Effector CD4-positive, alpha-beta T cell (primary cell): ENCODE measurements at regions not wholly inside any gene's neighbourhood (a gene's known extent, or its start where the extent isn't known, plus 50 kb on each side); places are given as distances from the start of the nearest gene placed in this dataset.

ENCODE experiments used
- DNase-seq: peaks from one replicate; pipeline ENCODE4 v3.0.0-alpha.2; 2020

- no peak for DNase-seq
These were observed 290.8 kb downstream of the EMP1 start for GRCh38 chr12:13487326-13487725.

DNA sequence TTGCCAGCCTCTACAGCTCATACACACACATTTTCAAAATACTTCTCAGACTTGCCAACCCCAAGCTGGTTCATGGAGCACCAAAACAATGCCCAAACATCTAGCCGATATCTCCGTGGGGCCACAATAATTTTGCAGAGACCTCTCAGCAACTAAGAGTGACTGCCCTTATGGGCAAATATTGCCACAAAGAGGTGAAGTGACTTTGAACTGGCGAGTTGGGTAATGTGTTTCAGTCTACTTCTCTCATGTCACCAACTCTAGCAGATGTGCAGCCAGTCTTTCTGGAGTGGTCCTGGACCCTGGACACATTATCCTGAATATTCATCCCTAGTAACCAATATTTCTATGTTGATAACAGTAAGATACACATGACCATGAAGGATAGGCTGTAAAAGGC, 290.3 kb downstream of the EMP1 start:
- no peak for DNase-seq

DNA sequence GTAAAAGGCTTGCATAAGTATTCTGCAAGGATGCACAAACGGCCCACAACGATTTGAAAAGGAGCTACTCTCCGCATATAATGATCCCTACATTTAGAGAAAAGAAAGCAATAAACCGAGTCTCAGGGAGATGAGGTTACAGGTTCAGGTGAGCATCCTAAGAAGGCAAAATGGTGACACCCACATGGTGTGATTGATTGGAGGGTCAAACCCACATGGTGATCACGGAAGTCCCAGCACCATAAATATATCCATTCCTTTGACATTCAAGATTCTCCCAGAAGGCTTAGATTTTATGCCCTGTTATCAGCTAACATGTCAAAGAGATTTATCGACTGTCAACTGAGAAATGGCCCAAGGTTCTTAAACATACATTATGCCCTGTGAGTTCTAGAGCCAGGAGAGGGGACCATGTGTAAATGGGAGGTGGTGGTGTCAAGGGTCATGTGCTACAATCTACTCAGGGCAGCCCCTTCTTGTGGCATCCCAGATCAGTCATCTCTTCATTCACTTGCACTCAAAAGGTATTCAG, 282.2 kb downstream of the EMP1 start:
- no peak for DNase-seq

- DNase-seq: no peak
These were observed 277.9 kb downstream of the EMP1 start for GRCh38 chr12:13474381-13474780.

DNA sequence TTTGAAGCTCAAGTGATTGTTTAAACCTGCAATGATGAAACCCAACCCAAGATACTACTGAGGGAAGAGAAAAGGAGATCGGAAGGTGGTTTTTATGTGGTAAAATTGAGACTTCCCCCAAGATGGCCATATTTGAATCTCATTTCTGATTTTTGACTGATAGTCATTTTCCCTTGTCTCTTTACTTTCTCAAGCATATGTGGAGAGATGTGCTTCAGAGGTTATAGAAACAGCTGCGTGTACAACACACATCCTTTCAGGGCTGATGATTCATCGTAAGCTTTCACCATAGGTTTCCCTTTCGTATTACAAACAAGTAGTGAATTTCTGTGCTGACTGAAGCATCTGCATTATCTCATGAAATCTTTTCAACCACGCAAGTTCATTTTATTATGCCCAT, 276.2 kb downstream of the EMP1 start:
- no peak for DNase-seq

DNA sequence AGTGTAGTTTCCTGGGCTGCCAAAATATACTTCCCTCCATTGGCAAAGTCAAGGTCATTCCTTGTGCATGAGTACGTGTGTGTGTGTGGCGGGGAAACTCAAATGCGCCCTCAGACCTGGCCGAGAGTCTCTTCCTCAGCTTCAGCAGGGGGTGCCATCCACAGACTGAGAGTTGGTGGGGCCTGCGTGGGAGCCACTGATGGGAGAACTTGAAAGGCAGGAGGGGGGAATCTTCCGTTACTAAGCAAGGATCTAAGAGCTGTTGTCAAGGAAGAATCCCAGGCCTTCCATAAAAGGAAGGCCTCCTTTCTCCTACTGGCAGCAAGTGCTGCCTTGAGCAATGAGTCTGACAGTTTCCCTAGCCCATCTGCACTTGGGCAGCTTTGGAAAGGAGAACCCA, 274.9 kb downstream of the EMP1 start:
- no peak for DNase-seq

DNA sequence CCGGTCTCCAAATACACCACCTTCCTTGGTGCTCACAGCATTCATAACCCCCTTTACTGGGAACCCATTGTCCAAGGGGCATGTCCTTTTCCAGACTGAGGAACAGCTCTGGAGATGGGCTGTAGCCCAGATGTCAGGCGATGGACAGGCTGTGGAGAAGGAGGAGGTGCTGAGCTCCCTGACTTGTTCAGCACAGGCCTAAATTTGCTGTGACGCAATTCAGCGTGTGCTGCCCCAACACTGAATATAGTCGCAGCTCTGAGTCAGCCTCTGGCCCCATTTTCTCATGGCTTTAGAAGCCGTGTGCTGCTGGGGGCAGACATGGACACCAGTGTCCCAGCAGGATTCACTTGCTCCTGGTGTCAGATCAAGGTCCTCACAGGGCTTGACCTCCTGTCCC, 269.1 kb downstream of the EMP1 start:
- DNase-seq: no peak

- DNase-seq: no peak
These were observed 266.7 kb downstream of the EMP1 start for GRCh38 chr12:13463189-13463588.

- no peak for DNase-seq
These were observed 265.9 kb downstream of the EMP1 start for GRCh38 chr12:13462450-13462849.

GRCh38 chr12:13455778-13456144, 259.2 kb downstream of the EMP1 start:
- DNase-seq: no peak

DNA sequence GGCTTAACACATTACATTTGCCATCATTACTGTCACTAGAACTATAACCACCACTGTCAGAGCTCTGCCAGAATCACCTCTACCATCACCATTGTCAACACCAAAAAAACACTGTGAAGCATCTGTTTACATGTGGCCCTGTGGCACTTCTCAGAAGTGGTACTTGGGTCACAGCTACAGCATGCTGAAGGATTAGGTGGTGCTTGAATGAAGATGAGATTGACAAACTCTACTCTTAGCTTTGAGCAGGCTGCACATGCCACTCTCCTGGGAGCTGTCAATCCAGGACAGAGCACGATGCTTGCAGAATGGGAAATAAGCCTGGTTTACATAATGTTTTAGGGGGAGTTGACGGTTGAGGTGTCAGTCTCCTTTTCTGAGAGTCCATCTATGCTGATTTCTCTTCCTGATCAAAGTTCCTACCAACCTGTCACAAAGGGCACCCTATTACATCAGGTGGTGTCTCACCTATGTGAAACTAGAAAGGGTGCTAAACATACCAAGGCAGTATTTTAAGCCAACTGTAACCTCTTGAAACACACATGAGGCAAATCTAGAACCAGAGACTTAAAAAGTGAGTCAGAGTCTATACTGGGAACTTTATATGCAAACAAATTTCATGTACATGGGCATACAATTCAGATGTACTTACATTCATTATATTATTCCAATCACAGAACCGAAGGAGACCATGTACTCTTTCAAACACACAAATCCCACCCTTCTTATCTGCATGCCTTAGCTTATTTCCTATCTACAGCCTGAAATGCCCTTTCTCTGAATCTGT, 258.7 kb downstream of the EMP1 start:
- no peak for DNase-seq

DNA sequence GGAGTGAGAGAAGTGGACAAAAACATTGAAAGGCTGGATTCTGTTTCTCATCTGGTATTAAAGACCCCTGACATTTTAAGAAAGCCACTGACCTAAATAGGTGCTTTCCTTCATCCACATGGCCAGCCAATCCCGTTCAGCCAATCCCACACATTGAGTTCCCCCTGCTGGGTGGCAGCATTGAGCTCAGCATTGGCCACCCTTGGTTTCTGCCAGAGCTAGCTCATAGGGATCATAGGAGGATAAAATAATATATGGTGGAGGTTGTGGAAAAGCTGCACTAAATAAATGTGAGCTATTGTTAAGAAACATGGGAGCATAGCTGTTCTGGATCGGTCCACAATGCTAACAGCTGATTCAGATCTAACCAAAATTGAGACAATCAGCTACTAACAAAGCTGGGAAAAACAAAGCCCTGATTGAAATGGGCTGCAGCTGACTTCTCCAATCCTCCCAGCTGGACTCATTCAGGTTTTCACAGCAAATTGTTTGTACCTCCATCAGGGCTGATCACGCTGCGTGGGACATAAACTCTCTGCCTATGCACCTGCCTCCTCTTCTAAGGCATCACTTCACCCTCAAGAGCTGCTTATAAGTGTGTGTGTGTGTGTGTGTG, 256.5 kb downstream of the EMP1 start:
- DNase-seq: no peak

DNA sequence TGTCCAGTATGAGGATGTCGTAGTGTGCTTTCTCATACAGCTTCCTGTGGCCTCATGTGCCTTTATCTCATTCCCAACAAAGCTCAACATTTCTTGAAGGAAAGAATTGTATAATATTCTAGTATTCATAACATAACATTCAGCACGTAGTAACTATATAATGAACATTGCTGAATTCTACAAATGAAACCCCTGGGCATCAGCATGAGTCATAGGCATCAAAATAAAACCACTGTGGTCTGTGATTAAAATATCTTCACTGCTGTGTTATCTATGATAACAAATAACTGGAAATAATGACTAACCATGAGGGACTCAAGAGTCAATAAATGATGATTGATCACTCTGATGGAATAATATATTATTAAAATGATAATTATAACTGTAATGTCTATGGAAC, 255.2 kb downstream of the EMP1 start:
- no peak for DNase-seq

DNA sequence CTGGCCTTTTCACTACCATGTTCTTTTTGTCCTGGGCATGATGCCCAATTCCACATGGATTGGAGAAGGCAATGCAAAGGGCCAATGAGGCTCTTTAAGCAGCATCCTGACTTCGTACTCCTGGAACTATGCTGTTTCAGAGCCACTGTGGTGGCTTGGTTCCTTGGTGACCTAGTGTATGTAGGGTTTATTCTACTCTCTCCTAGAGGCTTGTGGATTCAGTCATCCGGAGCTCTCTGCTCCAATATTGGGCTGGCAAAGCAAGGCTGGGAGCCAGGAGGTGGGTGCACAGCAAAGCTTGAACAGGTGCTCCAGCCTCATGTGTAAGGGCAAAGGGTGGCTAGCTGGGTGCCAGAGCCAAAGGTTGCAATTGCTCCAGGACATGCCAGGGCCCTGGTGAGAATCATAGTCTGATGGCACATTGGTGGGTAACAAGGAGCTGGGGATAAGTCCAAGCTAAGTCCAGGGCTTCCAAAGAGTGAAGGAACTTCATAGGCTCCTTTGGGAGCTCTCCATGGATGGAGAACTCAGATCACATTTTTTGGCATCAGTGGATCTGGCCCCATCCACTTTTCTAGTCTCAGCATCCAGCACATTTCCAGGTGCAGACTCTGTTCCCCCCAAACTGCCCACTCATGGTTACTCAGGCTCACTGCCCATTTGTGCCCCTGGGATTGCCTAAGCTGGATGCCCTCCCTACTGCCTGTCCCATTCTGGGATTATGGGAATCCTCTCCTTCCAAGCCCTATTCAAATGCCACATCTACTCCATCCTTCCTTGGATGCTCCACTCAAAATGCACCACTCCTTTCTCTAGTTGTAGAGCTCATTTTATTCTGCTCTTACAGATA, 253.9 kb downstream of the EMP1 start:
- DNase-seq: no peak

DNA sequence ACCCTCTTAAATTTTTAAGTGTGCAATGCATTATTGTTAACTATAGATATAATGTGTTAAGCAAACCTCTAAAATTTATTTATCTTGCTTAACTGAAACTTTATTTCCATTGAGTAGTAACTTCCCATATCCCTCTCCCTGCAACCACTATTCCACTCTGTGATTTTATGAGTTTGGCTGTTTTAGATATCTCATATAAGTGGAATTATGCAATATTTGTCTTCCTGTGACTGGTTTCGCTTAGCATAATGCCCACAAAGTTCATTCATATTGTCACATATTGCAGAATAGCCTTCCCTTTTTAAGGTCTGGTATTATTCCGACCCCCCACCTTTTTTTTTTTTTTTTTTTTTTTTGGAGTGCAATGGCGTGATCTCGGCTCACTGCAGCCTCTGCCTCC, 247.6 kb downstream of the EMP1 start:
- no peak for DNase-seq

DNA sequence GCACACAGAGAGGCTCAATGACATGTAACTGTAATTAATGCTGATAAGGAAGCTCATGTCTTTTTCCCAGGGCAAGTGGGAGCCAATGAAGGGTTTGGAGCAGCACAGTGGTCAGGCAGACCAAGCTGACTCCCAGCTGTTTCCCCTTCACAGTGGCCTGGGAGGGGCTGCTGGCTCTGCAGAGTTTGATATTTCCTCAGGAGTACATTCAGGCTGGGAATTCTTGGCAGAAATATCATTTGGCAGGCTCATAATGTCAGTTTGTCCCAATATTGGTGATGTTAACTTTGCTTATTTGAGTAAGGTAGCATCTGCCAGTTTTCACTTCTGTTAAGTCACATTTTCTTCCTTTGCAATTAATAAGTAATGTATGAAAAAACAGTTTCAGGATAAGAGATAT, 247.0 kb downstream of the EMP1 start:
- DNase-seq: no peak

DNA sequence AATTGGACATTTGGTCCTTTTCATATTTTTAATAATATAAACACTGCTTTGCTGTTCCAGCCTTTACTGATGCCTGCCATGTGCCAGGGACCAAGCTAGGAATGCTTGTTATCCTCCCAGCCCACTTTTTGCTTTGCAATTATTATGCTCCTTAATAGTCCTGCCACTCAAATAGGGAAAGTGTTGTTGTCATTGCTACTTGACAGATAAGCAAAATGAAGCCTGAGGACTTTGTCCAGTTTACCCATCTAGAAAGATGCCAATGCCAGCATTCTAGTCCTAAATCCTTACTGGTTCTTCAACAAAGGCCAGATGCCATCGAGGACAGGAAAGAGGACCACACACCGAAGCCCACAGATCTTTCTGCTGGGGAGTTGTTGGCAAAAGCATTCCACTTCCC, 246.5 kb downstream of the EMP1 start:
- no peak for DNase-seq

DNA sequence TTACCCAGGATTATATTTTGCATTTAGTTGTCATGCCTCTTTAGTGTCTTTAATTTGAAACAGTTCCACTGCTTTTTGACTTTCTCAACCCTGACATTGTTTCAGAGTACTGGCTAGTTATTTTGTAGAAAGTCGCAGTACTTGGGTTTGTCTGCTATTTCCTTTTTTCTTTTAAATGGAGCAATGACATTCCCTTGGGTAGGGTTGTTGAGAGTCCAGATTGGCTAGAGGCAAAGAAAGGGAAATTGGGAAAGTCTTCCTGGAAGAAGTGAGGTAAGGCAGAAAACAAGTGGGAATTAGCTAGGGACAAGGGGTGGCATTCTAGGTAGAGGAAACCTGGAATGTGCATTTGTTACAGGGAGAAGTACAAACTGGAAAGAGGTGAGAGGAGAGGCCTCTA, 245.9 kb downstream of the EMP1 start:
- no peak for DNase-seq

- no peak for DNase-seq
These were observed 244.3 kb downstream of the EMP1 start for GRCh38 chr12:13440844-13441243.

- no peak for DNase-seq
These were observed 241.0 kb downstream of the EMP1 start for GRCh38 chr12:13437541-13437940.

DNA sequence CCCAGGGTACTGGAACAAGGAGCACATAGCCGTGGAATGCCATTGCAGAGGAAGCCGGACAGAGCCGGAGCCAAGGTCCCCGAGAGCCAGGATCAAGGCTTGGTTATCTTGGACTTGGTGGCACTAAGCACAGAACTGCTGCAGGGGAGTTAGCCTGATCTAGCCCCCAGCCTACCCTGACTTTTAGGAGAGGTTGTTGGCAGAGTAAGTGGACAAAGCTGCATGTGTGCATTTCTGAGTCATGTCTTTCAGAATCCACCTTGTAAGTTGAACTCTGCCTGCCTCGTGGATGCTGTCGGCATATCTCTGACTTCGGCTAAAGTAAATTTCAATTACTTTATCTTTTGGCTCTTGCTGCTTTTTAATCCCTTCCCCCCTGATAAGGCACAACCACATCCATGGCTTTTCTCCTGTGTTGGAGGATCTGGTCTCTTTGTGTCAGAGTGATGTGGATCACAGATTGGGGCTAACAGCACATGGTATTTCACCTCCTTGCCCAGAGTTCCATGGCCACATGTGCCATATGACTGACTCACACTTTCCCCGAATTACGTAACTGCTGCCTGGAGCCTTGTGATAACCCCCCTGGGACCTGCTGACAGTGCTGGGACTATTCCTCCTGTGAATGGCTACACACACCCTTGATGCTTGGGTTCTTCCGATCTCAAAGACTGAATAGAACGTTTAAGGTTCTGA, 240.3 kb downstream of the EMP1 start:
- DNase-seq: no peak

GRCh38 chr12:13436182-13436581, 239.7 kb downstream of the EMP1 start:
- no peak for DNase-seq
